K562 (cell line): ENCODE measurements at regions not wholly inside any gene's neighbourhood (a gene's known extent, or its start where the extent isn't known, plus 50 kb on each side); places are given as distances from the start of the nearest gene placed in this dataset.
"Not testable (repeated sequence)": the region's sequence is repeated elsewhere in the genome, so short reads cannot be mapped to it uniquely, and the experiment has no call there.

Experiments used
- ATAC-seq: fragments of 200-7000 bp; cut with Tn5 transposase; 3 replicates; pipeline ENCODE4 v1.9.1; 2020; ENCODE audit warnings: moderate library complexity
- BruUV-seq: library from RNA; stranded (reverse); fragments of 400-500 nt; replicated peaks from 2 replicates; lab custom pipeline; 2021; lab: Mats Ljungman, UMichigan
- CTCF ChIA-PET: fragments of 300-600 bp; formaldehyde crosslinking; extraction: SDS; loops from one replicate; lab custom pipeline; 2021; ENCODE audit warnings: low intra/inter-chr PET ratio; lab: Yijun Ruan, JAX
- POLR2A ChIA-PET: fragments of 300-600, 350-650 bp; sonication (Branson Sonifier 250); formaldehyde crosslinking; extraction: SDS; loops from one replicate; lab custom pipeline; 2021; ENCODE audit warnings: antibody characterized with exemption, inconsistent platforms; lab: Yijun Ruan, JAX
- DNase-seq, 4 experiments: peaks; one replicate each; pipeline versions ENCODE4 v3.0.0 to v3.0.0-alpha.2; 2011 to 2018; ENCODE audit warnings: low spot score in 3 of 4, mixed read lengths in 3 of 4; ENCODE audit errors: extremely low read depth in 1 of 4
- FAIRE-seq: peaks from 2 replicates; lab custom pipeline; 2011; peaks lifted over from hg19 to GRCh38; lab: Jason Lieb, UNC
- H2AFZ ChIP-seq: 2 replicates; pipeline ENCODE4 v1.6.0; 2011; ENCODE audit warnings: low read depth, low read length, control low read depth, inconsistent platforms
- H3K27ac ChIP-seq: fragments of 200-600 bp; 3 replicates; pipeline ENCODE4 v1.8.0; 2011; ENCODE audit warnings: low read depth, mild to moderate bottlenecking, control low read depth, inconsistent platforms, low read length, moderate library complexity, mixed read lengths; ENCODE audit errors: extremely low read depth
- H3K27me3 ChIP-seq, 2 experiments: fragments of 300-600 bp in 1 of 2; 2 replicates in 1 of 2; 3 replicates in 1 of 2; pipeline versions ENCODE4 v1.6.0 to v1.8.0; 2011; ENCODE audit warnings: inconsistent platforms in 2 of 2, low read length in 2 of 2, mild to moderate bottlenecking in 1 of 2, mixed read lengths in 1 of 2, moderate library complexity in 1 of 2; ENCODE audit not compliant: control insufficient read depth in 2 of 2, insufficient read depth in 2 of 2
- H3K36me3 ChIP-seq: fragments of 300-600 bp; 3 replicates; pipeline ENCODE4 v1.8.0; 2011; ENCODE audit warnings: mild to moderate bottlenecking, low read length, inconsistent platforms; ENCODE audit not compliant: control insufficient read depth, insufficient read depth
- H3K4me1 ChIP-seq, 2 experiments: fragments of 200-600 bp in 1 of 2; replicated peaks in 1 of 2; 2 replicates in 1 of 2; 3 replicates in 1 of 2; pipeline versions ENCODE4 v1.5.1 to v1.8.0; 2011; ENCODE audit warnings: inconsistent platforms in 2 of 2, low read length in 2 of 2, mild to moderate bottlenecking in 1 of 2, mixed read lengths in 1 of 2, moderate library complexity in 1 of 2; ENCODE audit not compliant: control insufficient read depth in 2 of 2, insufficient read depth in 2 of 2
- H3K4me2 ChIP-seq: 2 replicates; pipeline ENCODE4 v1.6.1; 2011; ENCODE audit warnings: low read length, control low read depth, inconsistent platforms, mixed read lengths; ENCODE audit not compliant: insufficient read depth
- H3K4me3 ChIP-seq: fragments of 200-600 bp; sonication (generic), shearing (Covaris generic); 2 replicates; pipeline ENCODE4 v1.5.1; 2016; ENCODE audit warnings: control low read depth, inconsistent platforms
- H3K79me2 ChIP-seq: fragments of 200-600 bp; 3 replicates; pipeline ENCODE4 v1.8.0; 2011; ENCODE audit warnings: low read length, inconsistent platforms; ENCODE audit not compliant: control insufficient read depth, insufficient read depth
- H3K9ac ChIP-seq, 2 experiments: 2 replicates each; pipeline versions ENCODE4 v1.6.0 to v1.6.1; 2011; ENCODE audit warnings: low read depth in 2 of 2, low read length in 2 of 2, control low read depth in 1 of 2, inconsistent platforms in 1 of 2, mild to moderate bottlenecking in 1 of 2, mixed read lengths in 1 of 2; ENCODE audit not compliant: insufficient read depth in 1 of 2
- H3K9me1 ChIP-seq: one replicate; pipeline ENCODE4 v1.6.0; 2011; ENCODE audit warnings: inconsistent platforms, mild to moderate bottlenecking, low read length, moderate library complexity; ENCODE audit not compliant: control insufficient read depth, insufficient read depth
- H3K9me3 ChIP-seq: replicated peaks from 2 replicates; pipeline ENCODE4 v1.5.1; 2011; ENCODE audit warnings: low read depth, low read length, inconsistent platforms; ENCODE audit not compliant: control insufficient read depth, insufficient read depth
- H4K20me1 ChIP-seq: replicated peaks from 2 replicates; pipeline ENCODE4 v1.6.1; 2011; ENCODE audit warnings: low read length, inconsistent platforms, mixed read lengths; ENCODE audit not compliant: control insufficient read depth, insufficient read depth
- FOXA3 ChIP-seq, 2 experiments: fragments of 450-650 bp in 1 of 2; sonication (generic) in 1 of 2; formaldehyde crosslinking; IDR thresholded peaks in 1 of 2; conservative IDR thresholded peaks in 1 of 2; 2 replicates each; pipeline versions ENCODE4 v1.4.0 to v1.8.0; 2020 to 2022; ENCODE audit warnings: mild to moderate bottlenecking in 2 of 2, missing genetic modification reagents in 1 of 2
- GTF2F1 ChIP-seq: IDR thresholded peaks from 2 replicates; pipeline ENCODE4 v1.6.1; 2011; ENCODE audit warnings: low read depth, low read length, improper control_type of control experiment
- KDM4B ChIP-seq, 2 experiments: fragments of 450-650 bp in 1 of 2; sonication (generic) in 1 of 2; IDR thresholded peaks; 2 replicates each; pipeline ENCODE4 v1.6.1; 2016 to 2017; ENCODE audit warnings: borderline replicate concordance in 2 of 2, antibody characterized with exemption in 1 of 2, low read depth in 1 of 2, mild to moderate bottlenecking in 1 of 2
- MEIS2 ChIP-seq: fragments of 450-650 bp; IDR thresholded peaks from 2 replicates; pipeline ENCODE4 v1.6.1; 2014; ENCODE audit warnings: mild to moderate bottlenecking; ENCODE audit not compliant: partially characterized antibody
- PTBP1 ChIP-seq: fragments of 200-400 bp; formaldehyde crosslinking; IDR thresholded peaks from 2 replicates; pipeline ENCODE4 v1.6.1; 2017; ENCODE audit warnings: low read depth, low read length
- SMAD3 ChIP-seq: fragments of 450-650 bp; formaldehyde crosslinking; conservative IDR thresholded peaks from 2 replicates; pipeline ENCODE4 v1.4.0; 2020; ENCODE audit warnings: mild to moderate bottlenecking
- TAF9B ChIP-seq: fragments of 450-650 bp; IDR thresholded peaks from 2 replicates; pipeline ENCODE4 v1.6.1; 2018; ENCODE audit warnings: mild to moderate bottlenecking; ENCODE audit not compliant: partially characterized antibody
- TRIM24 ChIP-seq, 2 experiments: fragments of 450-650 bp; IDR thresholded peaks; 2 replicates each; pipeline ENCODE4 v1.6.1; 2016
- ZNF408 ChIP-seq: fragments of 250-450 bp; sonication (Bioruptor Pico); IDR thresholded peaks from 2 replicates; pipeline ENCODE4 v1.4.0; 2020; ENCODE audit warnings: low read depth, mild to moderate bottlenecking, moderate library complexity
- WGBS: fragments of 100-300 bp; shearing (Covaris generic); methylation state at CpG from one replicate; pipeline ENCODE4 v1.1.6; 2016; ENCODE audit warnings: low coverage, mixed read lengths; ENCODE audit not compliant: insufficient coverage; ENCODE audit errors: missing lambda C conversion rate; 5-methylcytosine and 5-hydroxymethylcytosine counted together
- in situ Hi-C: fragments of 300-500 bp; cut with MboI; formaldehyde crosslinking; loops from 4 replicates; pipeline ENCODE4 v1.15.0; 2018; ENCODE audit warnings: inconsistent platforms, mixed read lengths
- intact Hi-C: fragments of 100-400 bp; cut with micrococcal nuclease; formaldehyde crosslinking; loops from 2 replicates; pipeline ENCODE4 v1.14.2; 2022

GRCh38 chr7:46909601-46910051, 672.3 kb downstream of the TNS3 start:
- ATAC-seq, result no peak
- no peak overlapping the region for H3K4me2 ChIP-seq
- H2AFZ ChIP-seq, result no peak overlapping the region
- FAIRE-seq, result no peak
- no peaks in the 10 kb centered on the region for H4K20me1 ChIP-seq
- WGBS, result 1% methylated on average over 7 of the region's 7 CpGs
- no peaks in the 10 kb centered on the region for H3K9me1 ChIP-seq
- no peak overlapping the region for H3K27ac ChIP-seq
- DNase-seq, result no peak
- H3K27me3 ChIP-seq, result no peaks in the 10 kb centered on the region
- intact Hi-C loops, result no loop called here
- no peaks in the 10 kb centered on the region for H3K79me2 ChIP-seq
- no peaks in the 10 kb centered on the region for H3K4me1 ChIP-seq
- no peak overlapping the region for H3K4me3 ChIP-seq
- no peak for TF ChIP-seq TRIM24 (IDR thresholded peaks at IDR 0.05)
- TF ChIP-seq SMAD3 (CRISPR knock-in tag), result no peak
- no peak for TF ChIP-seq PTBP1
- TF ChIP-seq ZNF408, result no peak
- no peak overlapping the region for H3K9ac ChIP-seq
- H3K36me3 ChIP-seq, result no peaks in the 10 kb centered on the region
- ChIA-PET CTCF (no interaction called here), POLR2A (no interaction called here)
- no TSS peak for BruUV-seq
- in situ Hi-C loops, result no loop called here
- H3K9me3 ChIP-seq, result no peaks in the 10 kb centered on the region; the same call in 1 of the 2 replicates

GRCh38 chr7:46908770-46909169, 673.1 kb downstream of the TNS3 start:
- FAIRE-seq (no peak), ATAC-seq (no peak), DNase-seq (no peak)
- 0% methylated on average over 1 of the region's 1 CpG for WGBS
- Histone ChIP-seq H3K9me1 (no peaks in the 10 kb centered on the region), H4K20me1 (no peaks in the 10 kb centered on the region), H3K36me3 (no peaks in the 10 kb centered on the region), H3K27ac (no peak overlapping the region), H3K4me2 (no peak overlapping the region), H3K79me2 (no peaks in the 10 kb centered on the region), H3K4me1 (no peaks in the 10 kb centered on the region), H3K4me3 (no peak overlapping the region), H3K27me3 (no peaks in the 10 kb centered on the region), H3K9me3 (no peaks in the 10 kb centered on the region; the same call in 1 of the 2 replicates), H3K9ac (no peak overlapping the region), H2AFZ (no peak overlapping the region)
- BruUV-seq, result no TSS peak
- in situ Hi-C loops (no loop called here), intact Hi-C loops (no loop called here)
- ChIA-PET CTCF (no interaction called here), POLR2A (no interaction called here)
- TF ChIP-seq KDM4B (IDR thresholded peaks at IDR 0.05; ENCODE audit: borderline replicate concordance in 2 of 2, low read depth in 1 of 2) (no peak), PTBP1 (no peak), TAF9B (no peak), MEIS2 (no peak), FOXA3 (CRISPR knock-in tag; conservative IDR thresholded peaks at IDR 0.05 in 1 of 2, IDR thresholded peaks at IDR 0.05 in 1 of 2) (no peak), GTF2F1 (no peak)

- CTCF ChIA-PET, H3K27me3 ChIP-seq: not testable (repeated sequence)
- WGBS, result 0% methylated on average over 1 of the region's 1 CpG
Measured at GRCh38 chr7:46904523-46904922, 677.4 kb downstream of the TNS3 start.

More at GRCh38 chr7:46904523-46904922, 677.4 kb downstream of the TNS3 start:
- intact Hi-C loops, H2AFZ ChIP-seq, H3K79me2 ChIP-seq, H3K9me3 ChIP-seq, H3K4me1 ChIP-seq, H3K4me2 ChIP-seq, H3K9ac ChIP-seq, H3K9me1 ChIP-seq, POLR2A ChIA-PET, in situ Hi-C loops, BruUV-seq, ATAC-seq, DNase-seq, H3K27ac ChIP-seq, H3K36me3 ChIP-seq, H3K4me3 ChIP-seq, H4K20me1 ChIP-seq, FAIRE-seq: not testable (repeated sequence)
